GM18505 (cell line): ENCODE measurements at regions not wholly inside any gene's neighbourhood (a gene's known extent, or its start where the extent isn't known, plus 50 kb on each side); places are given as distances from the start of the nearest gene placed in this dataset.
"Not testable (repeated sequence)": the region's sequence is repeated elsewhere in the genome, so short reads cannot be mapped to it uniquely, and the experiment has no call there.

Experiments
- ATAC-seq: cut with Tn5 transposase; IDR thresholded peaks from one replicate; pipeline ENCODE4 v1.9.1; 2021; ENCODE audit not compliant: unreplicated experiment
- POLR2A ChIP-seq: IDR thresholded peaks from 4 replicates; pipeline ENCODE4 v1.6.1; 2011; ENCODE audit warnings: borderline replicate concordance; ENCODE audit not compliant: insufficient read depth, insufficient read length; ENCODE audit errors: extremely low read depth

GRCh38 chr5:108521841-108522506 is 140.1 kb upstream of the FBXL17 start:
- ATAC-seq, result peak; percentile 52
- TF ChIP-seq POLR2A, result no peak

DNA sequence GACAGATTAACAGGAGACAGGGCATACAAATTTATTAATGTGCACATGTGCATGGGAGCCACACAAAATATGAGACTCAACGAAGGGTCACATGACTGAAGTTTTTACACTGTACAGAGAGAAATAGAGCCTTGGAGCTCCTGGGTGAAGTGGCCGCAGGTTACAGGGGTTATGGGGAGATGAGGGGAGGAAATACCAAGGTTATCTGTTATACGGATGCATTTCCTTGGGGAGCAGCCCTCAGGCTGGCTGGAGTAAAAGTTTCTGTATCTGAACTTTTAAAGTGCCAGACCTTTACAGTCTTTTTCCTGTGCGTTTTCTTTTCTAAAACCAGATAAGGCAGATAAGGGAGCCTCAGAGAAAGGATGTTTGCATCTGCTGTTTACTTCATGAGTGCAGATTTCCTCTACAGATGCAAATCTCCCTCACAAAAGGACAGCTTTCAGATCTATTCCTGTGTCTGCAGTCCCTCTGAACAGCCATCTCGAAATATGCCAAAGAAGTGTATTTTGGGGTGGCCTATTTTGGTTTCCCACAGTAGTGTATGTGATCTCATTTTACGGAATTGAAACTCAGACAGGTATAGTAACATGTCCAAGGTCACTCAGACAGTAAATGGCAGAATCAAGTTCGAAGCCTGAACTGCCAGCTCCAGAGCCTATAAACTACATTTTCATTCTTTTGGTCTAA is 139.3 kb upstream of the FBXL17 start:
- TF ChIP-seq POLR2A, result no peak
- peak; percentile 87 for ATAC-seq

GRCh38 chr5:108516785-108517184 is 134.9 kb upstream of the FBXL17 start:
- TF ChIP-seq POLR2A, result no peak
- ATAC-seq, result no peak

GRCh38 chr5:108515517-108516105 is 133.7 kb upstream of the FBXL17 start:
- ATAC-seq, result no peak
- TF ChIP-seq POLR2A, result no peak

DNA sequence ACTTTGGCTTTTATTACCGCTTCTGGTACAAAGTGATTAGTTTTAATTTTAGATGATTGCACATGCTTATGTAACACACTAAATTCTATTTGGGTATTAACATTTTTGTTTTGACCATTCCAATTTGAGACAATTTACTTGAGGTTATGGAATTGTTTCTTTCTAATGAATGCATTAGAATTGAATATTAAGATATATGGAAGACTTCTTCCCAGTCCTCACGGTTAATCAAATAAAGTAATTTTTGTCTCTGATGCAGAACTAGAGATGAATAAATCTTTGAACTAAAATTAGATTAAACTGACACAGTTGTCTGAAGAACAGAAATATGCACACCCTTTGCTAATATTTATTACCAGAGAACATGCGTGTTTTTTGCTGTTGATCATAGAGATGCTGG is 127.1 kb upstream of the FBXL17 start:
- no peak for TF ChIP-seq POLR2A
- ATAC-seq, result no peak

- ATAC-seq, result no peak
- no peak for TF ChIP-seq POLR2A
These were observed 125.7 kb upstream of the FBXL17 start for GRCh38 chr5:108507631-108508030.

DNA sequence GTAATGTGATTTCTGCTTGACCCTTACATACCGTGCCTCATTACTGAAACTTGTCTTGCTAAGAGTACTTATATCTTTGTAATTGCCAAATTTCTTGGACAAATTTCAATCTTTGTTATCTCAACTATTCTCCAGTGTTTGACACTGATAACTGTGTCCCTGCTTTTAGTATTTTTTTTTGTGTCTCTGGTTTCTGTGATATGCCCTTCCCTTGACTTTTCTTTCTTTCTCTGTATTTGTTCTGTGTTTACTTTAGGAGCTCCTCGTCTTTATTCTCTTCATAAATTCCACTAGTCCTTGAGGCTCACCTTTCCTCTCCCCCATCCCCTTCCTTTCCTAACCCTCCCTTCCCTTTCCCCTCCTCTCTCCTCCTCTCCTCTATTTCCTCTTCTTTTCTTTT is 123.7 kb upstream of the FBXL17 start:
- no peak for ATAC-seq
- no peak for TF ChIP-seq POLR2A

DNA sequence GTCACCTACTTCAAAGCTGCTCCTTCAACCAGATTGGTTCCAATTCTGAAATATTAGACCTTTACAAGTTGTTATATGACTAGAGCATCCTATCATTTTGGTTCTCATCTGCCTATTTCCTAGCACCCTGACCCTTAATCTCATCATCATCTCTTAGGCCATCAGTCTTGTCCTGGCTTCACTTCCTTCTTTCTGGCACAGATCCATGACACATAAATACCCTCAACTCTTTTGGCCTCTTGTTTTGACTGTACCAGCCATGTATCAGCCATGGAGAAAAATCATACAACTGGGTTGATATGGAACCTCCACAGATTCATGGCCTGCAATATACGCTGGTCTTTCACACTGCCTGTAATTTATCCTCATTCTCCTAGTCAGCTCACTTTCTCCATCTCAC is 123.1 kb upstream of the FBXL17 start:
- ATAC-seq, result no peak
- no peak for TF ChIP-seq POLR2A

GRCh38 chr5:108503986-108504385 is 122.1 kb upstream of the FBXL17 start:
- TF ChIP-seq POLR2A, result no peak
- ATAC-seq, result no peak

DNA sequence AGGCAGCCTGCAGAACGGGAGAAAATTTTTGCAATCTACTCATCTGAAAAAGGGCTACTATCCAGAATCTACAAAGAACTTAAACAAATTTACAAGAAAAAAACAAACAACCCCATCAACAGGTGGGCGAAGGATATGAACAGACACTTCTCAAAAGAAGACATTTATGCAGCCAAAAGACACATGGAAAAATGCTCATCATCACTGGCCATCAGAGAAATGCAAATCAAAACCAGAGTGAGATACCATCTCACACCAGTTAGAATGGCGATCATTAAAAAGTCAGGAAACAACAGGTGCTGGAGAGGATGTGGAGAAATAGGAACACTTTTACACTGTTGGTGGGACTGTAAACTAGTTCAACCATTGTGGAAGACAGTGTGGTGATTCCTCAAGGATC is 113.7 kb upstream of the FBXL17 start:
- not testable (repeated sequence) for ATAC-seq

DNA sequence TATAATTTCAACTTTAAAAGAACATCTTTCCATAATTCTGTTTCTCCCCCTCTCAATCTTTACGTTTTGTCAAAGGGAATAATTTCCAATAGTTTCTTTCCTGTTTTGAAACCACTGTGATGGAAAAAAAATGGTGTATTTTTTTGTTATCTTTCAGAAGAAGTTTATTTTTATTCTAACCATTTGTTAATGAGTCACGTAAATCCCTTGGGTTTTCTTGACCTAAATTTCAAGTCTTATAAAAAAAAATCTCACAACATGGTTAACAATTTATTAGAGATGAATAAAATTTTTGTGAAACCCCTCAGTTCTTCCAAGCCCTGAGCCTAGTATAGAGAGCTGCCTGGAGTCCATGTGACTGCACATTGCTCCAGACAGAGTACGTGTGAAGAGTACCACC is 106.1 kb upstream of the FBXL17 start:
- ATAC-seq, result no peak
- no peak for TF ChIP-seq POLR2A

- TF ChIP-seq POLR2A, result no peak
These were observed 102.1 kb upstream of the FBXL17 start for GRCh38 chr5:108484035-108484434.

DNA sequence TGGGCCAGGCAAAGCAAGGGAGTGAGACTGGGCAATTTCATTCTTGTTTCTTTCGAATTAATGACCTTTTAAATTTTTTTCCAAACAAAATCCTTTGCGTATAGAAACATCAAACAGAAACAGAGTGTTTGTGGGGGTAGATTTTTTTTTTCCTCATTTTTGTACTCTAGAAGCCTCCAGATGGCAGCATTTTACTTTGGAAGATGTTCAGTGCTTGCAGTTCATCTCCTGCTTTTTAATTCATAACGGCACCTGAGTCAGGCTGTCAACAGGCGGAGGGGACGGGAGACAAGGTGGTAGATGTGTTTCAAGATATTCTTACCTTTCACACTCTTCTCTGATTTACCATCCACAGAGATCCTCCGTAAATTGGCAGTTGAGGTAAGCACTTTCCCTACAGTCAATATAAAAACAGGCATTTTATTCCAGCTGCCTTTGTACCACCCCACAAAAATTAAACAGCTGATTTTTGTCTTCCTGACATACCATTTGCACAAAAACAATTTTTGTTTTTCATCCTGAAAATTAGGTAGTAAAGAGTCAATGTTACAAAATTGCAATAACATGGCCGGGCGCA is 99.5 kb upstream of the FBXL17 start:
- peak; percentile 48 for ATAC-seq
- TF ChIP-seq POLR2A, result no peak

More at GRCh38 chr5:108484035-108484434, 102.1 kb upstream of the FBXL17 start:
- no peak for ATAC-seq

- no peak for TF ChIP-seq POLR2A
- no peak for ATAC-seq
These were observed 90.3 kb upstream of the FBXL17 start for GRCh38 chr5:108472237-108472636.
